Fibroblast of villous mesenchyme (primary cell): ENCODE measurements at regions not wholly inside any gene's neighbourhood (a gene's known extent, or its start where the extent isn't known, plus 50 kb on each side); places are given as distances from the start of the nearest gene placed in this dataset.
A peak's percentile ranks its signal among the peaks of the same experiment; 100 is the strongest.

Experiments used
- DNase-seq: peaks from one replicate; pipeline ENCODE4 v3.0.0-alpha.2; 2010; ENCODE audit warnings: low read depth
- H3K4me3 ChIP-seq: 2 replicates; pipeline ENCODE4 v1.5.1; 2011; ENCODE audit warnings: low read depth, mild to moderate bottlenecking, low read length
- CTCF ChIP-seq: IDR thresholded peaks from 2 replicates; pipeline ENCODE4 v1.5.1; 2012; ENCODE audit warnings: low read depth, mild to moderate bottlenecking, low read length; ENCODE audit not compliant: insufficient read depth

GRCh38 chr13:50671497-50671850, 172.0 kb downstream of the DLEU7 start:
- no peak for TF ChIP-seq CTCF
- no peak for DNase-seq
- no peak overlapping the region for H3K4me3 ChIP-seq

GRCh38 chr13:50672025-50672424, 171.5 kb downstream of the DLEU7 start:
- DNase-seq, result peak; percentile 22
- H3K4me3 ChIP-seq, result no peak overlapping the region
- no peak for TF ChIP-seq CTCF

GRCh38 chr13:50675651-50676050, 167.8 kb downstream of the DLEU7 start:
- H3K4me3 ChIP-seq, result no peak overlapping the region
- no peak for TF ChIP-seq CTCF
- no peak for DNase-seq

GRCh38 chr13:50676602-50677001, 166.9 kb downstream of the DLEU7 start:
- no peak for TF ChIP-seq CTCF
- DNase-seq, result peak; percentile 60
- H3K4me3 ChIP-seq, result no peak overlapping the region

- no peak for TF ChIP-seq CTCF
- DNase-seq, result no peak
- no peak overlapping the region for H3K4me3 ChIP-seq
Observed at GRCh38 chr13:50677258-50677657, 166.2 kb downstream of the DLEU7 start.

- no peak for TF ChIP-seq CTCF
- DNase-seq, result no peak
- no peak overlapping the region for H3K4me3 ChIP-seq
Observed at GRCh38 chr13:50677687-50678463, 165.6 kb downstream of the DLEU7 start.
